ENCODE measurements at regions not wholly inside any gene's neighbourhood (a gene's known extent, or its start where the extent isn't known, plus 50 kb on each side); places are given as distances from the start of the nearest gene placed in this dataset.

DNA sequence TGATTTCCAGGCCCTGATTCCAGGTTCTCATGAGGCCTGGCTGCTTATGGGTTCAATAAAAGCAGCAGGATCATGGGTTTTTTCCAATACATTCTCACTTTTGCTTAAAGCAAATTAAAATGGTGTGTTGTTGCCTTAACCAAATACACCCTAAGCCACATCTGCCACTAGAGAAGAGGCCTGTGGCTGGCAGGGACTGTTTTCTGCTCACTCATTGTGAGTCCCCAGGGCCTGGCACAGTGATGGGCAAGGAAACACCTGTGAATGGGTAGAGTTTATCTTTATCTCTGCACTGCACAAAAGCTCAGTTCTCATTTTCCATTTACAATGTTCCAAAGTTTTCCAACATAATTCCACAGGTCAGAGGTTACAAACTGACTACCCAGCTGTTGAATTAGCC is 726.0 kb downstream of the UQCRFS1 start:
- TF ChIP-seq CTCF (conservative IDR thresholded peaks at IDR 0.05; ENCODE audit: low read length) (no peak), EZH2phosphoT487 (IDR thresholded peaks at IDR 0.05; ENCODE audit: borderline replicate concordance) (no peak)

Measured in Loucy (cell line).